HG03196 (cell line): ENCODE measurements at regions not wholly inside any gene's neighbourhood (a gene's known extent, or its start where the extent isn't known, plus 50 kb on each side); places are given as distances from the start of the nearest gene placed in this dataset.
A peak's percentile ranks its signal among the peaks of the same experiment; 100 is the strongest.

Experiments used
- ATAC-seq: cut with Tn5 transposase; IDR thresholded peaks from one replicate; pipeline ENCODE4 v1.9.1; 2021; ENCODE audit not compliant: unreplicated experiment

DNA sequence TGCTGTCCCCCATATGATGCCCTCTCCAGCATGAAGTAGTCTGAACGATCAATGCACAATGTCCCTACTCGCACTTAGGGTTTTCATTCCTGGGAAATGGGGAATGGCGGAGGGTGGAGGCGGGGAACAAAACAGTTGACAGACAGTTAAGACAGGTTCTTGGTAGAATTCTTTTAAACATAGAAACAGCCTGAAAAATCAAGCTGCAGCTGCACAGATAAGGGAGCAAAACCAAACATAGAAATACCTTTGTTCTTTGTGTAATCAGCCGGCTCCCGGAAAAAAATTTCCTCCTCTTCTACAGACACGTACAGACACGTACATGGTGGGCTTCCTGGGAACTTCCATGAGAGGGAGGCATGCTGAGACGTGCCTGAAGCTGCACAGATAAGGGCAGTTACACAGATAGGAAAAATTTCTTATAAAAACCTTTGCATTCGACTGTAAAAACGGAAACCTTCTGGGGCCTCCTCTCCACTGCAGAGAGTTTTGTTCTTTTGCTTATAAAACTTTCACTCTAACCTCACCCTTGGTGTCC lies 662.4 kb upstream of the PTPRD start:
- ATAC-seq = no peak

GRCh38 chr9:11312966-11313365 lies 700.2 kb upstream of the PTPRD start:
- no peak for ATAC-seq

GRCh38 chr9:11318946-11319345 lies 706.1 kb upstream of the PTPRD start:
- no peak for ATAC-seq

DNA sequence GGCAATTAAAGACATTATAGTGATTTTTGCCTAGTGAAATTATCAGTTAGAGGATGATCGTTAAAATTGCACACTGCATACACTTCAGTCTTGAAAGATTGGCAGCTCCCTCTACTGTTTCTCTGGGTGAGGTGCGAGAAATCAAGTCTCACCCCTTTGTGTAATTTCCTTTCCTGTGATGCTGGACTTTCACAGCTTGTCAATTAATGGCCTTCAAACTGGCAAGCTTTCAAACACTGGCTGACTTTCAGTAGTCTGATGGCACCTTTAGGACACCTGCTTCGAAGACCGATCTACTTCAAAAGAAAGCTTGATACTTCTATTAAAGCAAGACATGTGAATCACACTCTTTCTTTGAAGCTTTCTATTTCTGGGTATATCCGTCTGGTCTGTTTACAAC lies 706.7 kb upstream of the PTPRD start:
- ATAC-seq = no peak

DNA sequence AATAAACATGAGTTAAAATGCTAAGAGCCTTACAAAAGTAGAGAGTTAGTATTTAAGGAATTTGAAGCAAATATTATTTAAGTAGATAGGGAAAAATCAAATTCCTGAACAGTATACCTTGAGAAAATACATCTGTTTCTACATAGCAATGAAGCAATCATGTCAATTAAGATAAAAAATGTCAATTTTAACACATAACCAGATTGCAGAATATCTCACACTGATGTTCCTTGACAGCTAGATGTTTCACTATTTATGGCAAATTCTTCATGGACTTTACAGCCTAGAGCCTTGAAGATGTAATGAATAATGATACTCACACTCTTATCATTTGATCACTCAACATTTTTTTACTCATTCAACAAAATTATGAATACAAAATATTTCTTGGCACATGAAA lies 708.2 kb upstream of the PTPRD start:
- no peak for ATAC-seq

DNA sequence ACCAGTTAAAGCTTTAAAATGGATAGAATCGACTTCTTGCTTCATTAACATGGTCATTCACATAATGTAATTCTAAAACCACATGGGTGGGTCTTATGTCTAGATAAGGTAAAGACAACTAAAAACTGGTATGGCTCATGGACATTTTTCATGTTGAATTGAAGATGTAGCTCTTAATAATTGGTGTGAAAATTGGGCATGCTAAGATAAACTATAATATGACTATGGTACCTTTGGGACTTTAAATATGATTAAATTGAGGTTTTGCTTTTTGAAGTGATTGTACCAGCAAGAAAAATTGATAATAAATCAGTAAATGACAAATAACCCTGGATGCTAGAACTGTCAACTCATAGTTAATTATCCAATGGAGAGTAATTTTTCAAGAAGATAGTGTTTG lies 710.7 kb upstream of the PTPRD start:
- ATAC-seq = no peak

- no peak for ATAC-seq
Observed at GRCh38 chr9:11326231-11326630, 713.4 kb upstream of the PTPRD start.

GRCh38 chr9:11328326-11328725 lies 715.5 kb upstream of the PTPRD start:
- no peak for ATAC-seq

- no peak for ATAC-seq
Observed at GRCh38 chr9:11335011-11335410, 722.2 kb upstream of the PTPRD start.

DNA sequence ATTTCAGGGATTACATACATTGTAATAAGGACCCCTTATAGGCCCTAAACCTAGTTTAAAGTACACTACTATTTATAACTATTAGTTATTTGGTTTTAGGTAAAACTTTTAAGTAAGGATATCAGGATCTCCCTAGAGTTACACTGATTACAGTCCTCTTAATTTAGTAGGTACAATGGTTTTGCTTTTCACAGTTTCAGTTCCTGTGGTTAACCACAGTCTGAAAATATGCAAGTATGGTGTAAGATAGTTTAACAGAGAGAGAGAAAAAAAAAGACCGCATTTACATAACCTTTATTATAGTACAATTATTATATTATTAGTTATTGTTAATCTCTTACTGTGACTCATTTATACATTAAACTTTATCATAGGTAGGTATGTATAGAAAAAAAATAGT lies 725.3 kb upstream of the PTPRD start:
- peak; percentile 86 for ATAC-seq

- no peak for ATAC-seq
Observed at GRCh38 chr9:11340654-11341053, 727.9 kb upstream of the PTPRD start.

- ATAC-seq = no peak
Observed at GRCh38 chr9:11347437-11347836, 734.6 kb upstream of the PTPRD start.

GRCh38 chr9:11348366-11348765 lies 735.6 kb upstream of the PTPRD start:
- ATAC-seq = no peak

GRCh38 chr9:11349187-11349586 lies 736.4 kb upstream of the PTPRD start:
- no peak for ATAC-seq

DNA sequence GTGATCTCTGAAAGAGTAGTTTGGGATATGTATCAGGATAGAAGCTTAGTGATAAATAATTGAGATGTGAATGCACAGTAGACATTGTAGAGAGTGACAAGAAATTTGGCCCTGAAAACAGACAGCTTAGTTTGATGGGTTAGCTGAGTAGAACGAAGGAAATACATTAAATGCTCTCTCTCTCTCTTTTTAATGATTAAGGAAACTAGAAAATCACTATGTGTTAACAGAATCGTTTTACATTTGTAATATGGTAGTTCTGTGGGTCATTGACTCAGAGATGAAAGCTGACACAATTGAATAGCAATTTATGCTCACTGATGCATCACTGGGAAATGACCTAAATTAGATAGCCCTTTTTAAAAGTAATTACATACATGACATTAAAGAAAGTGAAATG lies 739.8 kb upstream of the PTPRD start:
- ATAC-seq = no peak

DNA sequence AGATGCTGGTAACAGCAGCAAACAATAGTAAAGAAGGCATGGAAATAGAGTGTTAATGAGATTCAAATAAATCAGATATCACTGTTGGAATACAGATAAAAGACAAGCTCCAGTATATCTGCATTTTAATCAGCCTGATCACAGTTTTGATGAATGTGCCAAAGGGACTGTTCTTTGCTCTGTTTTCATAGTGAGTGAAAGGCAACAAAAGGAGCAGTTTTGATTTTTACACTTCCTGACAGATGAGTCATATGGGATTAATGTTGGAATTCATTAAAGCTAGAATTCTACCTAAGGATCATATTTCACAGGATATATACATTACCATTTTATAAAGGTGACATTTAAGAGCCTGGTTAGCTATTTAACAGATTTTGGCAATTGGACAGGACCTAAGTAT lies 743.3 kb upstream of the PTPRD start:
- ATAC-seq = no peak

GRCh38 chr9:11366585-11367129 lies 753.9 kb upstream of the PTPRD start:
- ATAC-seq = no peak

DNA sequence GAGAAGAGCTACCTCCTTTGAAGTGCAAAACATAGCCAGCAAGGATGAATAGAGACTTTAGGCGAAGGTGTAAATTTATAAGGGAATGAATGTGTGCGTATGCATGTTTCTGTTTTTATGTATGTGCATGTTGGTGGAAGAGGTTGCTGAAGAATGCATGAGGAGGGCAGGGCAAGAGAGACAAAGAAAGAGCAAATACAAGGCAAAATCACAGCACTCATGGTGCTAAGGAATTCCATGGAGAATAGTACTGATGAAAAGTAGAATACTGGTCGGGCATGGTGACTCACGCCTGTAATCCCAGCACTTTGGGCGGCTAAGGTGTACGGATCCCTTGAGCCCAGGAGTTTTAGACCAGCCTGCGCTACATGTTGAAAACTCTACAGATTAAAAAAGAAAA lies 762.1 kb upstream of the PTPRD start:
- no peak for ATAC-seq

GRCh38 chr9:11402621-11403020 lies 789.8 kb upstream of the PTPRD start:
- ATAC-seq = no peak

DNA sequence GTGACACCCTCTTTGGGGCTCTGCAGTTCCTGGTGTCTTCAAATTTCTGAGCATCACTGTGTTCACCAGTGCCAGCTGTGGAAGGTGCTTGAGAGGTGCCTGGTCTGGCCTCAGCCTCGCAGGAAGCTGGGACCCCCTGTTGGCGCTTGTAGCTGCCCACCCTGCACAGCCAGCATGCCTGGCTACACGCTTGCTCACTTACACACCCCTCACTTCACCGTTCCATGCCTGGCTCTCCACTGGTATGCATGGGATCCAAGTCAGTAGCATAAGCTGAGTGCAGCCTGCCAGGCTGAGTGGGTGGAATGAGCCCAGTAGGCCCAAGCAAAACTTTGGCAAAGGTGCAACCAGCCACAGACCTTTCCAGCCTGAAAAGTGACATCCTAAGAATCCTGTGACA lies 801.4 kb upstream of the PTPRD start:
- ATAC-seq = no peak

DNA sequence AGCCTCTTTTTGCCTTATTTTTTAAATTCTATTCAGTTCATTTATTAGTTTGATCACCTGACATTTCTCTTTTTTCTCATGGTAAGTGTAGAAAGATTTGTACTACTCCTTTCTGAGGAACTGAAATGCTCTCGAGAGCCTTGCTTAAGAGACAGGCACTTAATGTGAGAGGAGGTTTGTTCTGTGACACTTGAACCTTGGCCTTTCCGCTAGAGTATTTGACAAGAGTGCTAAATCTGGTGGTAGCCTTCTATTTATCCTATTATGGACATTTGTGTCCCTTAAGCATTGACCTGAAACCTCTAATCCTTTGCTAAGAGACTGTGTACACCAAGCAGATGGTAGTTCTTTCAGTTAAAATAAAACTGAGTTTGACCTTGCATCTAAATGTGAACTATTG lies 805.0 kb upstream of the PTPRD start:
- ATAC-seq = no peak

GRCh38 chr9:11431490-11431889 lies 818.7 kb upstream of the PTPRD start:
- no peak for ATAC-seq

- no peak for ATAC-seq
Observed at GRCh38 chr9:11432361-11432760, 819.6 kb upstream of the PTPRD start.

GRCh38 chr9:11443631-11444030 lies 830.8 kb upstream of the PTPRD start:
- no peak for ATAC-seq
